ENCODE measurements at regions not wholly inside any gene's neighbourhood (a gene's known extent, or its start where the extent isn't known, plus 50 kb on each side); places are given as distances from the start of the nearest gene placed in this dataset.
"Not testable (repeated sequence)": the region's sequence is repeated elsewhere in the genome, so short reads cannot be mapped to it uniquely, and the experiment has no call there.

DNA sequence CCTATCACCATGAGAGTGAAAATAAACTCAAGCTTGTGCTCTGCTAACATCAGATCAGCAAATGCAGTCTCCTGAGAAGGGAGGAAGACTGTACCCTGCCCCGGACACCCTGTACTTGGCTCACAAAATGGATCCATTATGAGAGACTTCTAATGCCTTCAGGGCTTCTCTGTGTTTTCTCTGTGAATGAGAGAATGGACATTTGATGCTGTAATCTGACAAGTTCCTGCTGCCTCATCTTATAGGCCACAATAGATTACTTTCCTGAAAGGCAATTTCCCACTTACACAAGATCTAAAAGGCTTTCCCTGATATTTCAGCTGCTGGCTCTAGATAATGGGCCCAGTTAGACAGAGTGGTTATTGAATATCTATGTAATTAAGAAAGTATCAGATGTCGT is 117.2 kb downstream of the OTOR start:
- BruUV-seq (replicated peaks): no TSS peak

DNA sequence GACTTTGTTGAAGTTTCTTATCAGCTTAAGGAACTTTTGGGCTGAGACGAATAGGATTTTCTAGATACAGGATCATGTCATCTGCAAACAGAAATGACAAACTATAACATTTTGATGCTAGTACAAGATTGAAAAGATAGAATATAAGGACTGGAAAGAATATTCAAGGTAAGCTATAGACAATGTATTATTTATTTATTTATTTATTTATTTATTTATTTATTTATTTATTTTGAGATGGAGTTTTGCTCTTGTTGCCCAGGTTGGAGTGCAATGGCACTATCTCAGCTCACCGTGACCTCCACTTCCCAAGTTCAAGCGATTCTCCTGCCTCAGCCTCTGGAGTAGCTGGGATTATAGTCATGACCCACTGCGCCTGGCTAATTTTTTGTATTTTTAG is 125.0 kb downstream of the OTOR start:
- intact Hi-C loops (cut with micrococcal nuclease); H3K36me3 Mint-ChIP-seq (ENCODE audit: insufficient read depth, unreplicated experiment); H3K27ac Mint-ChIP-seq (ENCODE audit: low read depth, unreplicated experiment); BruUV-seq (replicated peaks); POLR2A ChIA-PET; H3K9me3 Mint-ChIP-seq (ENCODE audit: unreplicated experiment); DNase-seq (ENCODE audit: unreplicated experiment); H3K4me3 Mint-ChIP-seq (ENCODE audit: unreplicated experiment); H3K4me1 Mint-ChIP-seq (ENCODE audit: insufficient read depth, unreplicated experiment): not testable (repeated sequence)
- CTCF ChIA-PET: interaction anchor here (0.5 to 1.3 kb wide), 3 partner anchors 71 to 1417 kb away, joined by 3 to 5 read pairs (median 3); no protein-coding TSS in a partner anchor
- H3K27me3 Mint-ChIP-seq (ENCODE audit: insufficient read depth, unreplicated experiment): peaks cover 18% of the 10 kb centered on the region

More for the DNA sequence above, 117.2 kb downstream of the OTOR start:
- intact Hi-C loops (cut with micrococcal nuclease): no loop called here
- CTCF ChIA-PET: no interaction called here
- POLR2A ChIA-PET: no interaction called here
- no peak for TF ChIP-seq CTCF (IDR thresholded peaks at IDR 0.05; ENCODE audit: unreplicated experiment)
- Mint-ChIP-seq H3K27me3 (ENCODE audit: insufficient read depth, unreplicated experiment) (no peaks in the 10 kb centered on the region), H3K4me3 (ENCODE audit: unreplicated experiment) (no peak overlapping the region), H3K27ac (ENCODE audit: low read depth, unreplicated experiment) (no peak overlapping the region), H3K36me3 (ENCODE audit: insufficient read depth, unreplicated experiment) (no peaks in the 10 kb centered on the region), H3K4me1 (ENCODE audit: insufficient read depth, unreplicated experiment) (no peaks in the 10 kb centered on the region), H3K9me3 (ENCODE audit: unreplicated experiment) (peaks cover 14% of the 10 kb centered on the region)
- DNase-seq (ENCODE audit: unreplicated experiment): no peak

GRCh38 chr20:16877053-16877554 is 128.9 kb downstream of the OTOR start:
- ChIA-PET POLR2A (interaction anchor here (0.6 kb wide), 2 partner anchors 24 to 49 kb away, joined by 3 to 4 read pairs; no protein-coding TSS in a partner anchor), CTCF (interaction anchor here (0.9 kb wide), 1 partner anchor 30 kb away, joined by 3 read pairs; no protein-coding TSS in a partner anchor)
- no peak for TF ChIP-seq CTCF (IDR thresholded peaks at IDR 0.05; ENCODE audit: unreplicated experiment)
- intact Hi-C loops (cut with micrococcal nuclease): no loop called here
- no peak for DNase-seq (ENCODE audit: unreplicated experiment)
- Mint-ChIP-seq H3K36me3 (ENCODE audit: insufficient read depth, unreplicated experiment) (no peaks in the 10 kb centered on the region), H3K4me3 (ENCODE audit: unreplicated experiment) (no peak overlapping the region), H3K27me3 (ENCODE audit: insufficient read depth, unreplicated experiment) (peaks cover 41% of the 10 kb centered on the region), H3K27ac (ENCODE audit: low read depth, unreplicated experiment) (no peak overlapping the region), H3K9me3 (ENCODE audit: unreplicated experiment) (no peaks in the 10 kb centered on the region), H3K4me1 (ENCODE audit: insufficient read depth, unreplicated experiment) (no peaks in the 10 kb centered on the region)
- BruUV-seq (replicated peaks): no TSS peak

- Mint-ChIP-seq H3K9me3 (ENCODE audit: unreplicated experiment) (no peaks in the 10 kb centered on the region), H3K4me1 (ENCODE audit: insufficient read depth, unreplicated experiment) (no peaks in the 10 kb centered on the region), H3K36me3 (ENCODE audit: insufficient read depth, unreplicated experiment) (no peaks in the 10 kb centered on the region), H3K27me3 (ENCODE audit: insufficient read depth, unreplicated experiment) (peaks cover 30% of the 10 kb centered on the region), H3K4me3 (ENCODE audit: unreplicated experiment) (no peak overlapping the region), H3K27ac (ENCODE audit: low read depth, unreplicated experiment) (no peak overlapping the region)
- DNase-seq (ENCODE audit: unreplicated experiment): no peak
- no peak for TF ChIP-seq CTCF (IDR thresholded peaks at IDR 0.05; ENCODE audit: unreplicated experiment)
- no TSS peak for BruUV-seq (replicated peaks)
- POLR2A ChIA-PET: no interaction called here
- intact Hi-C loops (cut with micrococcal nuclease): no loop called here
- CTCF ChIA-PET: interaction anchor here (0.7 to 1.2 kb wide), 3 partner anchors 65 to 547 kb away, joined by 3 read pairs; no protein-coding TSS in a partner anchor
These were observed 137.6 kb downstream of the OTOR start for GRCh38 chr20:16885746-16886145.

GRCh38 chr20:16898433-16898832 is 150.3 kb downstream of the OTOR start:
- POLR2A ChIA-PET: no interaction called here
- DNase-seq (ENCODE audit: unreplicated experiment): no peak
- H3K27ac Mint-ChIP-seq (ENCODE audit: low read depth, unreplicated experiment): no peak overlapping the region

More at GRCh38 chr20:16898433-16898832, 150.3 kb downstream of the OTOR start:
- H3K4me1 Mint-ChIP-seq (ENCODE audit: insufficient read depth, unreplicated experiment): no peaks in the 10 kb centered on the region
- CTCF ChIA-PET: interaction anchor here (0.6 kb wide), 1 partner anchor 35 kb away, joined by 3 read pairs; no protein-coding TSS in a partner anchor
- BruUV-seq (replicated peaks): no TSS peak
- intact Hi-C loops (cut with micrococcal nuclease): no loop called here
- no peaks in the 10 kb centered on the region for H3K36me3 Mint-ChIP-seq (ENCODE audit: insufficient read depth, unreplicated experiment)
- no peak overlapping the region for H3K4me3 Mint-ChIP-seq (ENCODE audit: unreplicated experiment)
- peaks cover 17% of the 10 kb centered on the region for H3K27me3 Mint-ChIP-seq (ENCODE audit: insufficient read depth, unreplicated experiment)
- no peak for TF ChIP-seq CTCF (IDR thresholded peaks at IDR 0.05; ENCODE audit: unreplicated experiment)
- H3K9me3 Mint-ChIP-seq (ENCODE audit: unreplicated experiment): no peaks in the 10 kb centered on the region
